Ishikawa (cell line): ENCODE measurements at regions not wholly inside any gene's neighbourhood (a gene's known extent, or its start where the extent isn't known, plus 50 kb on each side); places are given as distances from the start of the nearest gene placed in this dataset.

Source experiments
- CEBPB ChIP-seq: IDR thresholded peaks from 2 replicates; pipeline ENCODE4 v1.6.1; 2012
- CREB1 ChIP-seq: IDR thresholded peaks from 2 replicates; pipeline ENCODE4 v1.6.1; 2012; ENCODE audit warnings: low read depth
- EGR1 ChIP-seq: IDR thresholded peaks from 2 replicates; pipeline ENCODE4 v1.6.1; 2012
- EP300 ChIP-seq: IDR thresholded peaks from 2 replicates; pipeline ENCODE4 v1.6.1; 2012; ENCODE audit warnings: borderline replicate concordance
- FOXM1 ChIP-seq: IDR thresholded peaks from 2 replicates; pipeline ENCODE4 v1.6.1; 2012; ENCODE audit warnings: low read depth, borderline replicate concordance
- NFIC ChIP-seq: IDR thresholded peaks from 2 replicates; pipeline ENCODE4 v1.6.1; 2012
- RAD21 ChIP-seq: IDR thresholded peaks from 2 replicates; pipeline ENCODE4 v1.6.1; 2012; ENCODE audit warnings: low read depth
- TAF1 ChIP-seq: IDR thresholded peaks from 2 replicates; pipeline ENCODE4 v1.6.1; 2012; ENCODE audit warnings: low read depth, mild to moderate bottlenecking
- TCF12 ChIP-seq: IDR thresholded peaks from 2 replicates; pipeline ENCODE4 v1.6.1; 2012; ENCODE audit warnings: low read depth
- TEAD4 ChIP-seq: IDR thresholded peaks from 2 replicates; pipeline ENCODE4 v1.6.1; 2012
- YY1 ChIP-seq: IDR thresholded peaks from 2 replicates; pipeline ENCODE4 v1.6.1; 2012; ENCODE audit warnings: low read depth
- ZBTB7A ChIP-seq: IDR thresholded peaks from 2 replicates; pipeline ENCODE4 v1.6.1; 2012; ENCODE audit warnings: low read depth
- TF ChIP-seq, protein P1 (sequence below): IDR thresholded peaks from 2 replicates; pipeline ENCODE4 v1.6.1; 2012
- TF ChIP-seq, protein P2 (sequence below): IDR thresholded peaks from 2 replicates; pipeline ENCODE4 v1.6.1; 2012; ENCODE audit warnings: low read depth, mild to moderate bottlenecking
- TF ChIP-seq, protein P3 (sequence below): IDR thresholded peaks from 2 replicates; pipeline ENCODE4 v1.6.1; 2012

DNA sequence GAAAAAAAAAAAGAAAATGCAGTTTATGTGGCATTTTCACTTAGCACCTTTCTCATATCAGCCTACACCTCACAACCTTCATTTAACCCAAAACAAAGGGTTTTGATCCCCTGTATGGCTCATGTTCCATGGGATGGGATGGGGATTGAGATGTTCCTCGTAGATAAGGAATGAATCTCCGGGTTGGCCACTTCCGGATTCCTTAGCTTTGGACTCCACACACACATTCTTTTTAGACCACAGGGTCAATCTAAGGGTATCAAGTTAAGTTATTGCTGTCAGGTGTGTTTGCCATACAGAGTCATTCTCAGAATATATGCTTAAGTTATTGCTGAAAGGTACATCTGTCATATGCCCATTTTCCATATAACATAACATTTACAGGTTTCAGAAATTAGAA is 301.4 kb upstream of the TGFBR2 start:
- TF ChIP-seq FOXM1: no peak
- TF ChIP-seq CREB1: no peak
- no peak for TF ChIP-seq TAF1
- TF ChIP-seq, protein P1, sequence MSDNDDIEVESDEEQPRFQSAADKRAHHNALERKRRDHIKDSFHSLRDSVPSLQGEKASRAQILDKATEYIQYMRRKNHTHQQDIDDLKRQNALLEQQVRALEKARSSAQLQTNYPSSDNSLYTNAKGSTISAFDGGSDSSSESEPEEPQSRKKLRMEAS: no peak
- TF ChIP-seq, protein P2, sequence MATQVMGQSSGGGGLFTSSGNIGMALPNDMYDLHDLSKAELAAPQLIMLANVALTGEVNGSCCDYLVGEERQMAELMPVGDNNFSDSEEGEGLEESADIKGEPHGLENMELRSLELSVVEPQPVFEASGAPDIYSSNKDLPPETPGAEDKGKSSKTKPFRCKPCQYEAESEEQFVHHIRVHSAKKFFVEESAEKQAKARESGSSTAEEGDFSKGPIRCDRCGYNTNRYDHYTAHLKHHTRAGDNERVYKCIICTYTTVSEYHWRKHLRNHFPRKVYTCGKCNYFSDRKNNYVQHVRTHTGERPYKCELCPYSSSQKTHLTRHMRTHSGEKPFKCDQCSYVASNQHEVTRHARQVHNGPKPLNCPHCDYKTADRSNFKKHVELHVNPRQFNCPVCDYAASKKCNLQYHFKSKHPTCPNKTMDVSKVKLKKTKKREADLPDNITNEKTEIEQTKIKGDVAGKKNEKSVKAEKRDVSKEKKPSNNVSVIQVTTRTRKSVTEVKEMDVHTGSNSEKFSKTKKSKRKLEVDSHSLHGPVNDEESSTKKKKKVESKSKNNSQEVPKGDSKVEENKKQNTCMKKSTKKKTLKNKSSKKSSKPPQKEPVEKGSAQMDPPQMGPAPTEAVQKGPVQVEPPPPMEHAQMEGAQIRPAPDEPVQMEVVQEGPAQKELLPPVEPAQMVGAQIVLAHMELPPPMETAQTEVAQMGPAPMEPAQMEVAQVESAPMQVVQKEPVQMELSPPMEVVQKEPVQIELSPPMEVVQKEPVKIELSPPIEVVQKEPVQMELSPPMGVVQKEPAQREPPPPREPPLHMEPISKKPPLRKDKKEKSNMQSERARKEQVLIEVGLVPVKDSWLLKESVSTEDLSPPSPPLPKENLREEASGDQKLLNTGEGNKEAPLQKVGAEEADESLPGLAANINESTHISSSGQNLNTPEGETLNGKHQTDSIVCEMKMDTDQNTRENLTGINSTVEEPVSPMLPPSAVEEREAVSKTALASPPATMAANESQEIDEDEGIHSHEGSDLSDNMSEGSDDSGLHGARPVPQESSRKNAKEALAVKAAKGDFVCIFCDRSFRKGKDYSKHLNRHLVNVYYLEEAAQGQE: no peak

DNA sequence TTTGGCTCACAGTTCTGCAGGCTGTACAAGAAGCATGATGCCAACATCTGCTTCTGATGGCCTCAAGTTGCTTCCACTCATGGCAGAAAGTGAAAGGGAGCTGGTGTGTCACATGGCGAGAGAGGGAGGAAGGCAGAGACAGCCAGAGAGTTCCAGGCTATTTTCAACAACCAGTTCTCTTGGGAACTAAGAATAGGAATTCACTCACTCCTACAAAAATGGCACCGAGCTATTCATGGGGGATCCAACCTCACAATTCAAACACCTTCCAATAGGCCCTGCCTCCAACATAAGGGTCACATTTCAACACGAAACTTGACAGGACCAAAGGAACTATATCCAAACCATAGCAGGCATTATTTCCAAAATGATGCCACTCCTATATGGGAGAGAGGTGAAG is 299.5 kb upstream of the TGFBR2 start:
- TF ChIP-seq YY1: no peak
- TF ChIP-seq EP300: no peak
- no peak for TF ChIP-seq TCF12
- TF ChIP-seq TEAD4: no peak
- no peak for TF ChIP-seq EGR1
- TF ChIP-seq TAF1: no peak
- TF ChIP-seq RAD21: no peak
- TF ChIP-seq, protein P3, sequence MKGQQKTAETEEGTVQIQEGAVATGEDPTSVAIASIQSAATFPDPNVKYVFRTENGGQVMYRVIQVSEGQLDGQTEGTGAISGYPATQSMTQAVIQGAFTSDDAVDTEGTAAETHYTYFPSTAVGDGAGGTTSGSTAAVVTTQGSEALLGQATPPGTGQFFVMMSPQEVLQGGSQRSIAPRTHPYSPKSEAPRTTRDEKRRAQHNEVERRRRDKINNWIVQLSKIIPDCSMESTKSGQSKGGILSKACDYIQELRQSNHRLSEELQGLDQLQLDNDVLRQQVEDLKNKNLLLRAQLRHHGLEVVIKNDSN: no peak
- TF ChIP-seq CEBPB: no peak
- TF ChIP-seq FOXM1: no peak
- no peak for TF ChIP-seq ZBTB7A
- TF ChIP-seq NFIC: no peak
- no peak for TF ChIP-seq CREB1
- TF ChIP-seq, protein P2: no peak
- TF ChIP-seq, protein P1: no peak

DNA sequence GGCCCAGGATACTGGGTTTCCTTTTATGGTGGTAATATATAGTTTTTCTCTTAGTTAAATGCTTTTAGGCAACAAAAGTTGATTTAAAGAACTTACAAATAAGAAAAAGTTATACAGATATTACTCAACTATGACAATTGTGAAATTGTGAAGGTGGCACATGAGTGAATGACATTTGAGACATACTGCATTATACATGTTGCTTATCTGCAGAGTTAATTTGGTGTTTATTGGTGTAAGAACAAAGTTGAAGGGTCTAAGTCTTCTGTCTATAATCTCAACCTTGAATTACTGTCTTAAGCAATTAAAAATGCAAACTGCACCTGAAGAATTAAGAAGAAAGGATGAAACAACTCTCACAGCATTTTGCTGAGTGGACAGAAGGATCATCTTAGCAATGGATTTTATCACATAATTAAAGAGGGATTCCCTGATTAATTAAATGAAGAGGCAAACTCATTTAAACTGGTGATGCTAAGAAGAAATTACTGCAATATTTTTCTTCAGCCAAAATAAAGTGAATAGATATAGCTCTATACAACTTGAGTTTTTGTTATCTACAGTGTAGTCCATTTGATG is 298.9 kb upstream of the TGFBR2 start:
- no peak for TF ChIP-seq FOXM1
- no peak for TF ChIP-seq NFIC
- no peak for TF ChIP-seq TEAD4
- TF ChIP-seq, protein P3: no peak
- no peak for TF ChIP-seq EGR1
- TF ChIP-seq CREB1: no peak
- TF ChIP-seq, protein P2: no peak
- no peak for TF ChIP-seq TAF1
- TF ChIP-seq ZBTB7A: no peak
- no peak for TF ChIP-seq YY1
- TF ChIP-seq RAD21: no peak
- TF ChIP-seq CEBPB: no peak
- no peak for TF ChIP-seq TCF12
- TF ChIP-seq, protein P1: no peak
- no peak for TF ChIP-seq EP300

DNA sequence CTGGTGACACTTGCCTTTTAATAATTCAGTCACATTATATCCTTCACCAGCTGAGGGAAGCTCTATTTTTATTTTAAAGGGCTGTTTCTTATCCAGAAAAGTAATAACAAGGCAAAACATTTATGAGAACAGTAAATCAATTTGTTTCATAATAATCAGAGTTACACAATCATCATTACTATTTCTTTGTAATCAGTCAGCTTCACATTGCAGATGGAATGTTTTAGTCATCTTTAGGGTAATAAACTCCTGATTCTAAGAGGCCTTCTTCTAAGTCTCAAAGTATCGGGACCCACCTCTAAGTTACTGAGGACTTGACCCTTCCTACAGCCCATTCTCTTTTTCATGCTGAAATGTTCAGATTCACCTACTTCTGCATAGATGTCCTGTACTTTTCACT is 298.3 kb upstream of the TGFBR2 start:
- TF ChIP-seq, protein P1: no peak
- TF ChIP-seq NFIC: no peak
- no peak for TF ChIP-seq YY1
- TF ChIP-seq CREB1: no peak
- TF ChIP-seq EP300: no peak
